ENCODE measurements at regions not wholly inside any gene's neighbourhood (a gene's known extent, or its start where the extent isn't known, plus 50 kb on each side); places are given as distances from the start of the nearest gene placed in this dataset.

- no peak for DNase-seq (ENCODE audit: low spot score)
Observed at GRCh38 chr1:56032096-56032676, 547.2 kb downstream of the PLPP3 start.

- DNase-seq (ENCODE audit: low spot score) = no peak
Observed at GRCh38 chr1:56031001-56031400, 548.4 kb downstream of the PLPP3 start.

GRCh38 chr1:56029319-56030003 is 549.9 kb downstream of the PLPP3 start:
- DNase-seq (ENCODE audit: low spot score) = no peak

GRCh38 chr1:56028911-56029310 is 550.5 kb downstream of the PLPP3 start:
- DNase-seq (ENCODE audit: low spot score) = no peak

GRCh38 chr1:56028244-56028643 is 551.1 kb downstream of the PLPP3 start:
- DNase-seq (ENCODE audit: low spot score) = no peak

GRCh38 chr1:56025942-56026341 is 553.4 kb downstream of the PLPP3 start:
- no peak for DNase-seq (ENCODE audit: low spot score)

GRCh38 chr1:56024155-56024554 is 555.2 kb downstream of the PLPP3 start:
- no peak for DNase-seq (ENCODE audit: low spot score)

GRCh38 chr1:56019922-56020321 is 559.4 kb downstream of the PLPP3 start:
- no peak for DNase-seq (ENCODE audit: low spot score)

- DNase-seq (ENCODE audit: low spot score) = no peak
Observed at GRCh38 chr1:56019472-56019871, 559.9 kb downstream of the PLPP3 start.

GRCh38 chr1:56017336-56017735 is 562.0 kb downstream of the PLPP3 start:
- DNase-seq (ENCODE audit: low spot score) = no peak

GRCh38 chr1:56003846-56004245 is 575.5 kb downstream of the PLPP3 start:
- DNase-seq (ENCODE audit: low spot score) = no peak

GRCh38 chr1:56002231-56002630 is 577.1 kb downstream of the PLPP3 start:
- DNase-seq (ENCODE audit: low spot score) = no peak

- no peak for DNase-seq (ENCODE audit: low spot score)
Observed at GRCh38 chr1:56000424-56000823, 578.9 kb downstream of the PLPP3 start.

GRCh38 chr1:55997536-55997935 is 581.8 kb downstream of the PLPP3 start:
- DNase-seq (ENCODE audit: low spot score) = peak; percentile 15

- DNase-seq (ENCODE audit: low spot score) = no peak
Observed at GRCh38 chr1:55993646-55994318, 585.6 kb downstream of the PLPP3 start.

GRCh38 chr1:55990007-55990406 is 589.4 kb downstream of the PLPP3 start:
- no peak for DNase-seq (ENCODE audit: low spot score)

GRCh38 chr1:55988963-55989452 is 590.4 kb downstream of the PLPP3 start:
- no peak for DNase-seq (ENCODE audit: low spot score)

GRCh38 chr1:55987491-55988249 is 591.7 kb downstream of the PLPP3 start:
- no peak for DNase-seq (ENCODE audit: low spot score)

GRCh38 chr1:55986003-55986402 is 593.4 kb downstream of the PLPP3 start:
- no peak for DNase-seq (ENCODE audit: low spot score)

- no peak for DNase-seq (ENCODE audit: low spot score)
Observed at GRCh38 chr1:55981010-55981650, 598.2 kb downstream of the PLPP3 start.

GRCh38 chr1:55980582-55980981 is 598.8 kb downstream of the PLPP3 start:
- no peak for DNase-seq (ENCODE audit: low spot score)

All from globus pallidus (tissue), 1 donor.